ENCODE measurements at regions not wholly inside any gene's neighbourhood (a gene's known extent, or its start where the extent isn't known, plus 50 kb on each side); places are given as distances from the start of the nearest gene placed in this dataset.

GRCh38 chr1:55969322-55969721 is 610.0 kb downstream of the PLPP3 start:
- H3K4me1 Mint-ChIP-seq (ENCODE audit: low read depth, unreplicated experiment), result no peaks in the 10 kb centered on the region
- H3K9me3 Mint-ChIP-seq (ENCODE audit: unreplicated experiment), result no peaks in the 10 kb centered on the region
- H3K27ac Mint-ChIP-seq (ENCODE audit: unreplicated experiment), result no peak overlapping the region
- H3K36me3 Mint-ChIP-seq (ENCODE audit: unreplicated experiment), result peaks cover 5% of the 10 kb centered on the region
- H3K27me3 Mint-ChIP-seq (ENCODE audit: unreplicated experiment), result peaks cover 1% of the 10 kb centered on the region
- no peak overlapping the region for H3K4me3 Mint-ChIP-seq (ENCODE audit: unreplicated experiment)
- TF ChIP-seq CTCF (IDR thresholded peaks at IDR 0.05; ENCODE audit: partially characterized antibody, unreplicated experiment), result no peak
- DNase-seq, result no peak

- TF ChIP-seq CTCF (IDR thresholded peaks at IDR 0.05; ENCODE audit: partially characterized antibody, unreplicated experiment), result no peak
- Mint-ChIP-seq H3K9me3 (ENCODE audit: unreplicated experiment) (no peaks in the 10 kb centered on the region), H3K4me3 (ENCODE audit: unreplicated experiment) (no peak overlapping the region), H3K4me1 (ENCODE audit: low read depth, unreplicated experiment) (no peaks in the 10 kb centered on the region), H3K27me3 (ENCODE audit: unreplicated experiment) (peaks cover 1% of the 10 kb centered on the region), H3K27ac (ENCODE audit: unreplicated experiment) (no peak overlapping the region), H3K36me3 (ENCODE audit: unreplicated experiment) (peaks cover 5% of the 10 kb centered on the region)
- no peak for DNase-seq
Observed at GRCh38 chr1:55968661-55969060, 610.7 kb downstream of the PLPP3 start.

GRCh38 chr1:55965981-55966461 is 613.3 kb downstream of the PLPP3 start:
- no peak for TF ChIP-seq CTCF (IDR thresholded peaks at IDR 0.05; ENCODE audit: partially characterized antibody, unreplicated experiment)
- no peaks in the 10 kb centered on the region for H3K9me3 Mint-ChIP-seq (ENCODE audit: unreplicated experiment)
- H3K27me3 Mint-ChIP-seq (ENCODE audit: unreplicated experiment), result no peaks in the 10 kb centered on the region
- H3K27ac Mint-ChIP-seq (ENCODE audit: unreplicated experiment), result no peak overlapping the region
- no peaks in the 10 kb centered on the region for H3K4me1 Mint-ChIP-seq (ENCODE audit: low read depth, unreplicated experiment)
- no peak overlapping the region for H3K4me3 Mint-ChIP-seq (ENCODE audit: unreplicated experiment)
- no peak for DNase-seq
- peaks cover 5% of the 10 kb centered on the region for H3K36me3 Mint-ChIP-seq (ENCODE audit: unreplicated experiment)

- Mint-ChIP-seq H3K4me3 (ENCODE audit: unreplicated experiment) (no peak overlapping the region), H3K4me1 (ENCODE audit: low read depth, unreplicated experiment) (no peaks in the 10 kb centered on the region), H3K27ac (ENCODE audit: unreplicated experiment) (no peak overlapping the region), H3K27me3 (ENCODE audit: unreplicated experiment) (no peaks in the 10 kb centered on the region), H3K36me3 (ENCODE audit: unreplicated experiment) (no peaks in the 10 kb centered on the region), H3K9me3 (ENCODE audit: unreplicated experiment) (no peaks in the 10 kb centered on the region)
- no peak for DNase-seq
- TF ChIP-seq CTCF (IDR thresholded peaks at IDR 0.05; ENCODE audit: partially characterized antibody, unreplicated experiment), result no peak
Observed at GRCh38 chr1:55962472-55962871, 616.9 kb downstream of the PLPP3 start.

GRCh38 chr1:55959136-55959548 is 620.2 kb downstream of the PLPP3 start:
- H3K36me3 Mint-ChIP-seq (ENCODE audit: unreplicated experiment), result no peaks in the 10 kb centered on the region
- no peak for TF ChIP-seq CTCF (IDR thresholded peaks at IDR 0.05; ENCODE audit: partially characterized antibody, unreplicated experiment)
- no peaks in the 10 kb centered on the region for H3K9me3 Mint-ChIP-seq (ENCODE audit: unreplicated experiment)
- H3K4me1 Mint-ChIP-seq (ENCODE audit: low read depth, unreplicated experiment), result no peaks in the 10 kb centered on the region
- no peak overlapping the region for H3K4me3 Mint-ChIP-seq (ENCODE audit: unreplicated experiment)
- DNase-seq, result no peak
- no peaks in the 10 kb centered on the region for H3K27me3 Mint-ChIP-seq (ENCODE audit: unreplicated experiment)
- H3K27ac Mint-ChIP-seq (ENCODE audit: unreplicated experiment), result no peak overlapping the region

All from glutamatergic neuron (in vitro differentiated cells).